Panc1 (cell line): ENCODE measurements at regions not wholly inside any gene's neighbourhood (a gene's known extent, or its start where the extent isn't known, plus 50 kb on each side); places are given as distances from the start of the nearest gene placed in this dataset.

ENCODE experiments used
- POLR2AphosphoS5 ChIP-seq: IDR thresholded peaks from 2 replicates; pipeline ENCODE4 v1.6.1; 2012; ENCODE audit warnings: mild to moderate bottlenecking, low read depth, low read length, moderate library complexity
- SIN3A ChIP-seq: IDR thresholded peaks from 2 replicates; pipeline ENCODE4 v1.6.1; 2012; ENCODE audit warnings: low read depth, mild to moderate bottlenecking, low read length, moderate library complexity, borderline replicate concordance; ENCODE audit not compliant: insufficient read depth
- TF ChIP-seq, protein P1 (sequence below): fragments of 450-650 bp; IDR thresholded peaks from 2 replicates; pipeline ENCODE4 v1.5.1; 2017; ENCODE audit warnings: mild to moderate bottlenecking

DNA sequence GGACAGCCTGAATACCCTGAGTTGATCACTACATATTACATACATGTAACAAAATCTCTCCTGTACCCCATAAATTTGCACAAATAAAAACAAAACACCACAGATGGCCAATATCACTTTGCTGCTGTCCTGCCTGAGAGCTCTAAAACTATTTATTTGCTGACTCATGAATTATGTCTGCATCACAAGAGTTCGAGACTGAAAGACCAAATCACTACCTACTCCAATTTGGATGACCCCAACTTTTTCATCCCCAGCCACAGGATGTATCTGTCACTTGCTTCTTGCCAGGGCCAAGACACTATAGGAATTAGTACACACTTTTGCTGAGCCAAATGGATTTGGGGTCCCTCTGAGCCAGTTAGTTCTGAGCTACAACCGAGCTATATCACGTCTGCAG, 409.7 kb upstream of the NFE2L3 start:
- TF ChIP-seq, protein P1, sequence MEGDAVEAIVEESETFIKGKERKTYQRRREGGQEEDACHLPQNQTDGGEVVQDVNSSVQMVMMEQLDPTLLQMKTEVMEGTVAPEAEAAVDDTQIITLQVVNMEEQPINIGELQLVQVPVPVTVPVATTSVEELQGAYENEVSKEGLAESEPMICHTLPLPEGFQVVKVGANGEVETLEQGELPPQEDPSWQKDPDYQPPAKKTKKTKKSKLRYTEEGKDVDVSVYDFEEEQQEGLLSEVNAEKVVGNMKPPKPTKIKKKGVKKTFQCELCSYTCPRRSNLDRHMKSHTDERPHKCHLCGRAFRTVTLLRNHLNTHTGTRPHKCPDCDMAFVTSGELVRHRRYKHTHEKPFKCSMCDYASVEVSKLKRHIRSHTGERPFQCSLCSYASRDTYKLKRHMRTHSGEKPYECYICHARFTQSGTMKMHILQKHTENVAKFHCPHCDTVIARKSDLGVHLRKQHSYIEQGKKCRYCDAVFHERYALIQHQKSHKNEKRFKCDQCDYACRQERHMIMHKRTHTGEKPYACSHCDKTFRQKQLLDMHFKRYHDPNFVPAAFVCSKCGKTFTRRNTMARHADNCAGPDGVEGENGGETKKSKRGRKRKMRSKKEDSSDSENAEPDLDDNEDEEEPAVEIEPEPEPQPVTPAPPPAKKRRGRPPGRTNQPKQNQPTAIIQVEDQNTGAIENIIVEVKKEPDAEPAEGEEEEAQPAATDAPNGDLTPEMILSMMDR = no peak
- TF ChIP-seq POLR2AphosphoS5 = no peak
- no peak for TF ChIP-seq SIN3A
